DMS79 treated with DMSO at 0.1 percent for 48 hours (cell line): ENCODE measurements at regions not wholly inside any gene's neighbourhood (a gene's known extent, or its start where the extent isn't known, plus 50 kb on each side); places are given as distances from the start of the nearest gene placed in this dataset.

Experiments
- DNase-seq: peaks from one replicate; lab custom pipeline; 2025; lab: John Stamatoyannopoulos, UW

DNA sequence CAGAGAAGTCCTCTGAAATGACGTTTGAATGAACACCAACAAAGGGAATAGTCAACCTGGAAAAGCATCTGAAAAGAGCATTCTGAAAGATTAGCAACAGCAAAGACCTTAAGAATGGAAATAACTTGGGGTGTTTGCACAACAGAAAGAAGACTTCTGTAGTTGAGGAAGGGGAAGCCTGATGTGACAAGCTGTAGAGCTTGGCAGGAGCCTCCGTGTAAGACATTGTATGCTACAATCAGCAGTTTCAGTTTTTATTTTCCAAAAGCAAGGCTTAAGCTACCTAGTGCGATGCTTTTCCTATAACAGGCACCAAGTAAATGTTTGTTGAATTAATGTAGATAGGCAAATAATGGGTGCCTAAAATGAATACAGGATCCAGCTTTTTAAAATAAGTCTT, 484.0 kb downstream of the SPRY1 start:
- no peak for DNase-seq

DNA sequence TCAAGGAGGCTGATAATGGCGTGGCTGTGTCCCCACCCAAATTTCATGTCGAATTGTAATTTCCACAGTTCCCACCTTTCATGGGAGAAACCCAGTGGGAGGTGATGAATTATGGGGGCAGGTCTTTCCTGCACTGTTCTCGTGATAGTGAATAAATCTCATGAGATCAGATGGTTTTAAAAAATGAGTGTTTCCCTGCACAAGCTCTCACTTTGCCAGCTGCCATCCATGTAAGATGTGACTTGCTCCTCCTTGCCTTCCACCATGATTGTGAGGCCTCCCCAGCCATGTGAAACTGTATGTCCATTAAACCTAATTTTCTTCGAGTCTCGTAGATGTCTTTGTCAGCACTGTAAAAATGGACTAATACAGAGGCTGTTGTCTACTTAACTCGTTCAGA, 488.3 kb downstream of the SPRY1 start:
- no peak for DNase-seq

DNA sequence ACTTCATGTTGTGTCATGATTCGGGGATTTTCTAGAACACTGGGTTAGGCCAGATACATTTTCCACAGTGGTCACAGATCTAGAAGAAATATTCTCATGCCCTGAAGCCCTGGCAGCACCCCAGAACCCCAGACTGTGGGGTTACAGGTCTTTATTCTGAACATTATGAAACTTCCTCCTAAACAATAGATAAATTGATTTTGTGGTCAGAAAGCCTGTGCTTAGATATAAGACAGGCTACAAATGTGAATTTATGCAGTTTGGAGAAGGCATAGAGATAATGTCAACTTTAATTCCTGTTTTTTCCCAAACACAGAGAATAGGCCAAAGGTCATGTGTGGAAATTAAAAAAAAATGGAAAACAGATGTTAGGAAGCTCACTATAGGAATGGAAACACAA, 492.9 kb downstream of the SPRY1 start:
- DNase-seq, result no peak

- DNase-seq, result no peak
These were observed 494.3 kb downstream of the SPRY1 start for GRCh38 chr4:123890889-123891288.

DNA sequence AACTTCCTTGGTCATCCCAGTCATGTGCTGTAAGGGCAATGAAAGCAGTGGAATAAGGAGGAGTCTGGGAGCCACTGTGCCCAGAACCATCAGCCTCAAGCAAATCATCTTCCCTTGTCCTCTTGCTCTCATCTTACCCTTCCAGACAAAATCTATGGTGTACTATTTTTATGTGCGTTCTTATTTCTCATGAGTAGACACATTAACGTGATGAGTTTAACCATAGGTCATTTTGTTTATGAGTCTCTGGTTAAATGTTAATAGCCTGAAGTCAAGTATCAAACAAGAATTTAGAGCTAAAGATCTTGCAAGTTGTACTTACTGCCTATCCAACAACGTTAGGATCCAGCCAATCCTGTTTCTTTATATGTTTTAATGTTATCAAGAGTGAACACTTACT, 495.3 kb downstream of the SPRY1 start:
- no peak for DNase-seq

- no peak for DNase-seq
These were observed 495.9 kb downstream of the SPRY1 start for GRCh38 chr4:123892368-123892976.

DNA sequence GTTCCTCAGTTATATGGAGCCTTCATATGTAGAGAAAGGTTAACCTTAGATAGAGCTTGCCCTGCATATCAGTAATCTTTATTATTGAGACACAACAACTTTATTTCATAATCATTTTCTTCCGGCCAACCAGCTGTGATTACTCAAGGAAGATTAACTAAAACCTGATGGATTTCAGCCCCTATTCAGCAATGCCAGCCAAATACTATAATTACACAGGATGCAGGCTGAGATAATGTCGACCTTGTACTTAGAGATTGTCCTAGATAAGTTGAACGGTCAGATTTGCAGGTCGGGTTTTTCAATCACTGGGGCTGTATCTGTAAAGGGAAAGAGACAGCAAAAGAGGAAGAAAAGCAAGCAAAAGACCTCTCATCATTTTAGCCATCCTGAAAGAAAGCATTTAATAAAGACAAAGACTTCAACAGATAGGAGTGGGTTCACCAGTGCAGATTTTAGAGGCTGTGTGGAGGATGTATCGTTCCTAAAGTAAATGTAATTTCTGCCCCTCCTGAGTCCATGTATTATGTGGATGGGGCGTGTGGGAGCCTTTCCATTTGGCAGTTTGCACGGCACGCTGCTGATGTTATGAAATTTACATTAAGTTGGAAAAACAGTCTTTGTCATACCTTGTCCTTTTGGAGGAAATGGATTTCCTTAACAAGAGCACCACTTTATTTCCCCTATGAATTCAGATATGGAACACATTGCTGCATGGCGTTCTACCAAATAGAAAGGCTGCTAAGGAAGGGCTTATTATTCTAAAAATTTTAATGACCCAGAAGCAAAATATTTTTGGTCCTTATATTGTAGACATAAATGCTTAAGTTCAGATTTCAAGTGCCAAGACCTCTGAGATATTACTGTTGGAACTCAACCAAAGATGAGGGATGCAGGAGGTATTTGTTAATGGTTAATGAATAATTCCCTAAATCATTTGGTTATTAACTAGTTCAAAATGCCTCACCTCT, 496.7 kb downstream of the SPRY1 start:
- DNase-seq, result no peak

- no peak for DNase-seq
These were observed 500.0 kb downstream of the SPRY1 start for GRCh38 chr4:123896446-123897071.

GRCh38 chr4:123898946-123899666, 502.5 kb downstream of the SPRY1 start:
- DNase-seq, result no peak

- no peak for DNase-seq
These were observed 508.3 kb downstream of the SPRY1 start for GRCh38 chr4:123904882-123905281.

- DNase-seq, result no peak
These were observed 517.0 kb downstream of the SPRY1 start for GRCh38 chr4:123913598-123913997.

DNA sequence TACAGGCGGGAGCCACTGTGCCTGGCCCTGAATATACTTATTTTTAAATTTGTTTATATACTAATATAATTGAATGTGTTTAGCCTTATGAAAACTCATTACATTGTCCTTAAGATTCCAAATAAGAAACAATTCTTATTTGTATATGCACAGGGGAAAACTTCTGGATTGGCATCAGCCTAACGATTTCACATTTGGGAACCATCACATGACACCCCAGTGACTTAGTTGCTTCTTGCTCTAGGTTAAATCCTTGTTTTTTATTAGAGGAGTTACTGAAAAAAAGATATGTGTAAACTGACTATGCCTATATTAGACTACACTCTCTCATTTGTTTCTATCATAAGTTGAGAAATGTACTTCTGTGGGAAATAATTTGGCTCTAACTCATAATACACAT, 520.2 kb downstream of the SPRY1 start:
- DNase-seq, result no peak

- no peak for DNase-seq
These were observed 523.0 kb downstream of the SPRY1 start for GRCh38 chr4:123919576-123920098.

DNA sequence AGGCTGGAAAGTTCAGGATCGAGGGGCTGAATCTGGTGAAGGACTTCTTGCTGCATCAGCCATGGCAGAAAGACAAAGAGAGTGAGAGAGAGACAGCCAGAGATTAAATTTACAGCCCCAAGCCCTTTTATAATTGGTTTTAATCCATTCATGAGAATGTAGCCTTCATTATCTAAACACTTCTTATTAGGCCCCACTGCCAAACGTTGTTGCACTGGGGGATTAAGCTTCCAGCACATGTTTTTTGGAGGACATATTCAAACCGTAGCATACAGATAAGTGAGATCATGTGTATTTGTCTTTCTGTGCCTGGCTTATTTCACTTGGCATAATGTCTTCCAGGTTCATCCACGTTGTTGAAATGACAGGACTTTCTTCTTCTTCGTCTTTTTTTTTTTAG, 524.7 kb downstream of the SPRY1 start:
- DNase-seq, result no peak

- DNase-seq, result no peak
These were observed 526.3 kb downstream of the SPRY1 start for GRCh38 chr4:123922847-123923246.

- no peak for DNase-seq
These were observed 527.9 kb downstream of the SPRY1 start for GRCh38 chr4:123924536-123924935.

GRCh38 chr4:123929565-123929964, 533.0 kb downstream of the SPRY1 start:
- no peak for DNase-seq

DNA sequence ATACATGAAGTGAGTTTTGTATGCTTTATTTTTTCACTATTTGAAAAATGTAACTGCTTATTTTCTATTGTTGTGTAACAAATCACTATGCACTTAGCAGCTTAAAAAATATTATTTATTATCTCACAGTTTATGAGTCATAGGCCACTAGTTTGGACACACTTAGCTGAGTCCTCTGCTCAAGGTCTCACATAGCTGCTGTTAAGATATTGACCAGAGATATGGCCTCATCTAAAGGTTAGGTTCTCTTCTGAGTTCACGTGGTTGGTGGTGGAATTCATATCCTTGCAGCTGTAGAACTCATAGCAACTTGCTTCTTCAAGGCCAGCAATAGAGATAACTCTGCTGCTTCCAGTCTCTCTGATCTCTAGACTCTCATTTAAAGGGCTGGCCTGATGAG, 534.4 kb downstream of the SPRY1 start:
- no peak for DNase-seq

GRCh38 chr4:123934096-123934495, 537.5 kb downstream of the SPRY1 start:
- no peak for DNase-seq

DNA sequence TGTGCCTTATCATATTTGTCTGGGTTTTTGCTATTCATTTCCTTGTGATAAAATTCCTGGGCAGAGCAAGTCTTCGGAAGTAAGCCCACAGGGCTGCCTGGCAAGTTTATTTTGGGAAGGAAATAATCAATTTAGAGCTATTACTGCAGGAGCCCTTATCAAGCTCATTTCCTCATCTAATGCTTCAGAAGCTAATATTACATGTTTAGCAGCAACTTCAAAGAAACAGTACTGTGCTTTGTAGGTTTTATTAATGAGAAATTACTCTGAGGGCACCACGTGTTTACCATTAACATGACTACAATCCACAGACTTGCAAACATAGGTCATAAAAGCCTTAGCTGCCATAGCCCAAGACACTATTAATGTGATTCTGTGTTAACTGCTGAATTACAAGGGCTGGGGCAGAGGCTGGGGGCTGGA, 540.0 kb downstream of the SPRY1 start:
- DNase-seq, result no peak

DNA sequence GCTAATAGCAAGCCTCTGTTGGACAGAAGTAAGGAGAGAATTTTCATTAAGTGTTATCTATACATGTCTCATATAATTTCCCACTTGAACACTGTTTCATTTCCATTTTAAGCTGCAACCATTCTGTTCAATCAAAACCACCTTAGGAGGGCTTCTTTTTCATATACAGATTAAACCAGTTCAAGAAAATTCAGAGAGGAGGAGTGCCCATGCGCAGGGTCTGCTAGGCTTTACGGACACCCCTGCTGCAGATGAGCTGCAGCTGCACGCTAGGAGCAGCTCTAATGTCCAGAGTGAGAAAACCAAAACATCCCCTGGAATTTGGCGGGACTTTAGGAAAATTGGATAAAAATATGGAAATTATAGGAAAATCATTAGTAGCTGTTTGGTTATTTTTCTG, 541.0 kb downstream of the SPRY1 start:
- no peak for DNase-seq

DNA sequence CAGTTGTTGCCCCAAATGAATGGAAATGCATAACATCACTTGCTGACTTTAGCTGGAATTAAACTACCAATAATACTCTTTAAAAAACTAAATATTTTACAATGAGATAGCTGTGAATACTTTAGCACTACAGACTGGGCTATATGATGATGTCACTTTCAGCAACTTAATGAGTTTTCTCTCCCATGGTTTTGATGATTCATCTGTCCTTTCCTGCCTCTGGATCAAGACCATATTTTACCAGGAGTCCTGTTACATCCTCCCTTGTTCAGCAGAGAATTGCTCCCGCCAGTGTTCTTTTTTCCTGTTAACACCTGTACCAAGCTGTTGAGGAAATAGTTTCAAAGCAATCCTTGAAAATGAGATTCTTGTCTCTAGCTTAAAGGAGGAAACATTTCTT, 543.0 kb downstream of the SPRY1 start:
- DNase-seq, result no peak
